GM18858 (cell line): ENCODE measurements at regions not wholly inside any gene's neighbourhood (a gene's known extent, or its start where the extent isn't known, plus 50 kb on each side); places are given as distances from the start of the nearest gene placed in this dataset.
"Not testable (repeated sequence)": the region's sequence is repeated elsewhere in the genome, so short reads cannot be mapped to it uniquely, and the experiment has no call there.

ENCODE experiments used
- ATAC-seq: cut with Tn5 transposase; IDR thresholded peaks from one replicate; pipeline ENCODE4 v1.9.1; 2021; ENCODE audit not compliant: unreplicated experiment

DNA sequence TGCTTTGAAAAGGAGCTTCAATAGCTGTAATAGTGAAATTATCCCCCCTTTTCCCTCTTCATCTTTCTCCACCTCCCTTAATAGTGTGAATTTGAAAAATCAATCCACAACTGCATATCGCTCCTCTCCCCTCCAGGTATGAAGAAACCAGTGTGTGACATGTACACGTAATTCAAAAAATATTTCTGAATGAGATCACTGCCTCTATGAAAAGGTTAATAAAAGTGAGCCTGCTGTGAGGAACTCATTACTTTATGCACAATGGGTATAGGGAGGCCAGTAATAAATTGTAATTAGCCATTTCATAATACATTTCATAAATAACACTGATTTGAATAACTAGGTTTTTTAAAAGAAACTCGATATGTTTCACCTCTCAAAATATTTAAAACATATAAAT, 209.0 kb upstream of the KYNU start:
- no peak for ATAC-seq

DNA sequence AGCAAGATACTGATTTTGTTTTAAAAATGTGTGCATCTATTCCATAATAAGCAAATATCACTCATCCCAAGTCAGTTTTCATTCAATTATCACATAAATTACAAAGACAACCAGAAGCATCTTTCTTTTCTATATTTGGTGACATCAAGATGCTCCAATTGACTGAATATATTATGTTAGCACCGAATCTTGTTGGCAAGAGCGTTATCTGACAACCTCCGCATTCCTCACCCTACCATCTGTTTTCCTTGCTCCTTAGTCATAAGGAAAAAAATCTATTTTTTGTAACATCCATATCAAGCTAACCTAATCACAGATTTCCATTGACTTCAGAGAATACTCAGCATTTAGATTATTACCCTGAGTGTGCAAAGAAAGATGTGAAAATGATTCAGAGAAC, 212.2 kb upstream of the KYNU start:
- no peak for ATAC-seq

DNA sequence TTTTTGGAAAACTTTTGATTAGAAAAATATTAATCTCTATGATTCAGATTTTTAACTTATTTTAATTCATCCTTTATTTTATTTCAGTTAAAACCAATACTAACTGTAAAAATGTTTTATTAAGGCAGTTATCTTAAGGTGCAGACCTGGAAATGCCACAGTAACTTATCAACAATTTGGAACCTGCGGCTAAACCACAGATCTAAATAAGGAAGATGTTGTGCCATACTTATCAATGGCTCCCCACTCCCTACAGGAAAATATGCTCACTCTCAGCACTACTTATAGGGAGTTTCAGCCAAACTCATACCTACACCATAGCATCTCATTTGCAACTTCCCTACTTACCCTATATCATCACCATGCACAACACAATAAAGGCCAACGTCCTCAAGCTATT, 226.9 kb upstream of the KYNU start:
- ATAC-seq: no peak

DNA sequence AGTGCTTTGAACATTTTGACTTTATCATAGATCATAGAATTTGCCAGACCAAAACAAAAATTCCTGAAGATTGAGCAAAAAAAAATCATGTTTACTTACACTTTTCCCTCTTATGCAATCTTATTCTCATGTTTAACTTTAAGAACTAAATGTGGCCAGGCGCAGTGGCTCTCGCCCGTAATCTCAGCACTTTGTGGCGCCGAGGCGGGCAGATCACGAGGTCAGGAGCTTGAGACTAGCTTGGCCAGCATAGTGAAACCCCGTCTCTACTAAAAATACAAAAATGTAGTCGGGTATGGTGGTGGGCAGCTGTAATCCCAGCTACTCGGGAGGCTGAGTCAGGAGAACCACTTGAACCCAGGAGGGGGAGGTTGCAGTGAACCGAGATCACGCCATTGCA, 227.9 kb upstream of the KYNU start:
- no peak for ATAC-seq

DNA sequence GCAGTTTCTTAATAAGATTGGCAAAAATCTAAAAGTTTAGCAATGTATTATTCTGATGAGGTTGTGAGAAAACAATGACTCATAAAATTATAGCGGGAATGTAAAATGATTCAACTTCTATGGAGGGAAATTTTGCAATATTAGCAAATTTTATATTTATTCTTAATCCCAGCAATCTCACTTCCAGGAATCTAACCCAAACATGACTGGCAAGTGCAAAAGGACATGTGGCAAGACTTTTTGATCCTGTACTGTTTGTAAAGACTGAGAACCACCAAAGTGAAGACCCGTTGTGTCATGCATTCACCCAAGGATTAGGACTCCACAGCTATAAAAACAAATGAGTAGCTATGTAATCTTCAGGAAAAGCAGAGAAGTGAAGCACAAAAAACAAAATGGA, 234.8 kb upstream of the KYNU start:
- ATAC-seq: no peak

DNA sequence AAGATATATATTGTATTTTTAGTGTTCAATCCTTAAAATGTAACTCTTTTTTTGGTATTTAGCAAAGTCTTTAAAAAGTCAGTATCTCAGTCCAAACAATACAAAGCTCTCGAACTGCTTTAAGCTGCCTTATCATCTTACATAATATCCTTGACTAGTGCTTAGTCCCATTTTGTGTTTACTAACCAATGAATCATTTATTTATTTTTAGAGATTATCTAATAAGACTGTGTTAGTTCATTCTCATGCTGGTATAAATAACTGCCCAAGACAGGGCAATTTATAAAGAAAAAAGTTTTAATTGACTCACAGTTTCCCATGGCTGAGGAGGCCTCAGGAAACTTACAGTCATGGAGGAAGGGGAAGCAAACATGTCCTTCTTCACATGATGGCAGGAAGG, 248.3 kb upstream of the KYNU start:
- no peak for ATAC-seq

DNA sequence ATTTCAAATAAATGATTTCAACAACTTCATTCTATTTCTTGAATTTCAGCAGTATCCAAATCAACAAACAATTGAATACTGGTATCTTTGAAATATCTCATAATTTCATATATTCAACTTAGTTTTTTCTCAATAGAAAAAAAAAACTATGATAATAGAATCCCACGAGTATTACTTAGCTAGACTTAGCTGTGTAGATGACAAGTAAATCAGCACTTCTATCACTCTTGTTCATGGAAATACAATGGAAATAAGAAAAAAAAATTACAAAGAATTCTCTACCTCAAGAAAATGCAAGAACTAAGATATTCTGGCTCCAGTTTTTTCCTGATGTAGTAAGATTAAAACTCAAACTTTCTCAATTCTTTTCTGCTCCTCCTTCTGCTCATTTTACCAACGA, 256.2 kb upstream of the KYNU start:
- no peak for ATAC-seq

DNA sequence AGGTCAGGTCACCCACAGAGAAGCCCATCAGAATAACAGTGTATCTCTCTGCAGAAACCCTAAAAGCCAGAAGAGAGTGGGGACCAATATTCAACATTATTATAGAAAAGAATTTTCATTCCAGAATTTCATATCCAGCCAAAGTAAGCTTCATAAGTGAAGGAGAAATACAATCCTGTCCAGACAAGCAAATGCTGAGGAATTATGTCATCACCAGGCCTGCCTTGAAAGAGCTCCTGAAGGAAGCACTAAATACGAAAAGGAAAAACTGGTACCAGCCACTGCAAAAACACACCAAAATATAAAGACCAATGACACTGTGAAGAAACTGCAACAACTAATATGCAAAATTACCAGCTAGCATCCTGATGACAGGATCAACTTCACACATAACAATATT, 260.0 kb upstream of the KYNU start:
- no peak for ATAC-seq

DNA sequence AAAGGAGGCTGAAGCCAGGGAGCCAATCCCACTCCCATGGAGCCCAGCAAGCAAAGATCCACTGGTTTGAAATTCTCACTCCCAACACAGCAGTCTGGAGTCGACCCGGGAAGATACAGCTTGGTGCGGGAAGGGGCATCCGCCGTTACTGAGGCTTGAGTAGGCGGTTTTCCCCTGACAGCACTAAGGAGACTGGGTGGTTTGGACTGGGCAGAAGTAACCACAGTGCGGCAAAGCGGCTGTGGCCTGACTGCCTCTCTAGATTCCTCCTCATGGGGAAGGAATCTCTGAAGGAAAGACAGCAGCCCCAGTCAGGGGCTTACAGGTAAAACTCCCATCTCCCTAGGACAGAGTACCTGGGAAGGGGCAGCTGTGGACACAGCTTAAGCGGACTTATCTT, 261.6 kb upstream of the KYNU start:
- no peak for ATAC-seq

DNA sequence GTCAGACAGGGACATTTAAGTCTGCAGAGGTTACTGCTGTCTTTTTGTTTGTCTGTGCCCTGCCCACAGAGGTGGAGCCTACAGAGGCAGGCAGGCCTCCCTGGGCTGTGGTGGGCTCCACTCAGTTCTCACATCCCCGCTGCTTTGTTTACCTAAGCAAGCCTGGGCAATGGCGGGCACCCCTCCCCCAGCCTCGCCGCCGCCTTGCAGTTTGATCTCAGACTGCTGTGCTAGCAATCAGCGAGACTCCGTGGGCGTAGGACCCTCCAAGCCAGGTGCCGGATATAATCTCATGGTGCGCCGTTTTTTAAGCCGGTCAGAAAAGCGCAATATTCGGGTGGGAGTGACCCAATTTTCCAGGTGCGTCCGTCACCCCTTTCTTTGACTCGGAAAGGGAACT, 264.3 kb upstream of the KYNU start:
- not testable (repeated sequence) for ATAC-seq

DNA sequence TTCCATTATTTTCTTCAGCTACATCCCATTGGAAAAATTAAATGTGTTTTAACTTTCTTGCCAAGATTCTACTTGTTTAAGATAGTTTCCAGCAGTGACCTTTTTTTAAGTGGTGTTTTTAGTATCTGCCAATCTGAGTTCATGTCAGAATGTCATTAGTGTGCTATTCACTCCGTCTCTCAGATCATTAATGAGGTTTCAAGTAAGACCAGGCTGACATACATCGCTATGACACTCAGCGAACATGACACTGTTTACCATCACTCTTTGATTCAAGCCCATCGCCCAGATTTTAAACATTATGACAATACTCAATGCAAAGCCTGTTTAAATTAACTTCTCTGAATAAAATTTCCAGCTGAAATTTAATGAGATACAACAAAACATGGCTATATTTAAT, 272.0 kb upstream of the KYNU start:
- ATAC-seq: no peak

DNA sequence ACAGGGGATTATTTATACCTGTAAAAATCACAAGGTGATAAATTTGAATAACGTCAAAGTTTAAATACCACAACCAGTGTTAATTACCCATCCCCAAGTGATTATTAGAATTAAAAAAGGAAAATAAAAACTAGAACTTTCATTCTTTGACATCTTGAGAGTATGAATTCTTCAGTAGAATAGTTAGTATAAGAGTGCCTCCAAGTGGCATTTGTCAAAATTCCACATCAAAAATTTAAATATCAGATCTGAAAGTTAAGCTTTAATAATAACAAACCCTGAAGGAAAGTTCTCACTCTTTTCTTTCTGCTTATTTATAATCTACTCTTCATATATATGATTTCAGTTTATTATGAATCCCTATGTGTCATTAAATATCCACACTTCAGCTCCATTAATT, 273.7 kb upstream of the KYNU start:
- no peak for ATAC-seq

DNA sequence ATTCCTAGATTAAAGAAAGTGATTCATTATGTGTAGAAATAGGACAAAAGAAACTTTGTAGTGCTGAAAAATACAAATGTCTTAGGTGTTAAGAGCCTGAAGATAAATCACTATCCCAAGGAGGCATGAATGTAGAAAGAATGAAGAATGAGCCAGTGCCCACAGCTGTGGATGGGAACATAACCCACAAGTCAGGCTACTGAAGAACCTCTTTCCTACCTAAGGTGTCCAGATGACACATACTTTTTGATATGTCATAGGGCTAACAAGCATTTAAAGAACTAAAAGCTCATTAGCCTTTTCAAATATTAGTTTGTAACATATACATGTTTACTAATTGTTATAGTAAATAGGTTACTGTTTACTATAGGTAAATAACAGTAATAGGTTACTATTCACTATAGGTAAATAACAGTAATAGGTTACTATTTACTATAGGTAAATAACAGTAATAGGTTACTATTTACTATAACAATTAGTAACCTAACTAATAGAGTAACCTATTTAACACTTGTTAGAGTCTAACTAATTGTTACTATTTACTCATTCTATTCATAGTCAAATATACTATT, 275.0 kb upstream of the KYNU start:
- no peak for ATAC-seq

DNA sequence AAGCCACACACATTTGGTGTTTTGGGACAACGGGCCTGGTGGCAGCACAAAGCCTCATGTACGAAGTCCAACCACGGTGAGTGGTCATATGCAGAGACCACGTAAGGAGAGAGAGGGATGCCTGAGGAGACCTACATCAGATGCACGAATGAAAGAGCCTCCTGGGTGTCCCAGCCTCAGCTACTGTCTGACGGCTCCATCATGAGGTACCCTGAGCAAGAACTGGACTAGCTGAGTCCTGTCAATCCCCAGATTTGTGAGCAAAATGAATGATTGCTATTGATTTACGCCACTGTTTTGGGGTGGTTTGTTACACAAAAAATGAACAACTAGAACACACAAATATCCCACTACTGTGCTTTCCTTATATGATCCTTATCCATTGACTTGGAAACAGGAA, 275.7 kb upstream of the KYNU start:
- no peak for ATAC-seq

DNA sequence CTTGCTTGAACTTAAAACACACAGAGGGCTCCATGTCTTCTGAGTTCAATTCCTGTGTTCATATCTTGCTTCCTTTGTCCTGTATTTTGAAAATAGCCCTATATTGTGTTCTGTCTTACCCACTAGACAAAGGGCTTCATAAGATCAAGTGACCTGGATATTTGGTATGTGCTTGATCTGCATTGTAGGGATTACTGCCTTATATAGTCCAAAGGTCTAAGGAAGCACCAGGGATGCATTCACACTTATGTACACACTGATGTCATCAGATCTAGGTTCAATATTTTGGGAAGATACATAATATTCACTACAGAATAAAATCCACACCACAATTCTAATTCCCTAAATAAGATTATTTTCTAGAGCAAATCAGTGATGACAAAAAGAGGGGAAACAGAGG, 278.0 kb upstream of the KYNU start:
- no peak for ATAC-seq

DNA sequence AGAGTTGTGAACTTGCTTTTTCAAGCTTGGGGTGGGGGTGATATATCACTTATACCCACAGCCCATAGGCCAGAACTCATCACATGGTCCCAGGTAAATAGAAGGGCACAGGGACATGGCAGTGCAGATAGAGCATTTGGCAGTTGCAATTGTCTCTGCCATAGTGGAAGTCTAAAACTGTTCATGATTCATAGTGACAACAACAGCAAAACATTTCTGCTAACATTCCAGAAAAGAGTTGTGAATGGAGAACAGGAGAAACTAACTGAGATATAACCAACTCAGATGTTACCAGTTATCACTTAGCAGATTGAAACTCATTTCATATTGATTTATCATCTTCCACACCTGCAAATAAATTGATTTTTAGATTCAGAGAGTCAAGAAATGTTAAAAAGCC, 278.6 kb upstream of the KYNU start:
- no peak for ATAC-seq

DNA sequence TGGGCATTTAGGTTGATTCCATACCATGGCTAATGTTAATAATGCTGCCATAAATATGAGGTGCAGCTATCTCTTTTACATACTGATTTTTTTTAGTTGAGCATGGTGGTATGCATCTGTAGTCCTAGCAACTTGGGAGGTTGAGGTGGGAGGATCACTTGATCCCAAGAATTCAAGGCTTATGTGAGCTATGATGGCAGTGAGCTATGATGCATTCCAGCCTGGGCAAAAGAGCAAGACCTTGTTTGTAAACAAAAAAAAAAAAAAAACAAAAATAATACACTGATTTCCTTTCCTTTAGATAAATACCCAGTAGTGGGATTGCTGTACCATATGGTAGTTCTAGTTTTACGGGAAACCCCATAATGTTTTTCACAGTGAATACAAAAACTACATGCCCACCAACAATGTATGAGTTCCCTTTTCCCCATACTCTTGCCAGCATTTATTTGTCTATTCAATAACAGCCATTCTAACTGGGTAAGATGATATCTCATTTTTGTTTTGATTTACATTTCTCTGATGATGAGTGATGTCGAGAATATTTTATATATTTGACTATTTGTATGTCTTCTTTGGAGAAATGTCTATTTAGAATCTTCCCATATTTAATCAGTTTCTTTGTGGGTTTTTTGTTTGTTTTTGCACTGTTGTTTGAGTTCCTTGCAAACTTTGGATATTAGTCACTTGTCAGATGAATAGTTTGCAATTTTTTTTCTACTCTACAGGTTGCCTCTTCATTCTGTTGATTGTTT, 281.0 kb upstream of the KYNU start:
- no peak for ATAC-seq

DNA sequence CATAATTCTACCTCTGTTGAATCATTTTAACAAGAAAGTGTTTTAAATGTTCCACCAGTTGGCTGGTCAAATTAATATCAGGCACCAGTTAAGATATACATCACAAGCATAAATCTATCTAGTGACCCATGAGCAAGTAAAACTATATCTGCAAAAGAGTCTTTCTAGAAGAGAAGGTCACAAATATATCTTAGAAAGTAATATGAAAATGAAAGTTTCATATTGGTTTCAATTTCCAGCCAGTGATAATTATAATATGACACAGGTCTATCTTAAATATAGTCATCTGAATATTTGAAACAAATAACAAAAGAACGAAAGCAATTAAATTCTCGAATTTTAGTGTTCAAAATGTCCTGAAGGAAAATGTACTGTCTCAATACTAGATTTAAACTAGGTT, 282.5 kb upstream of the KYNU start:
- ATAC-seq: no peak

DNA sequence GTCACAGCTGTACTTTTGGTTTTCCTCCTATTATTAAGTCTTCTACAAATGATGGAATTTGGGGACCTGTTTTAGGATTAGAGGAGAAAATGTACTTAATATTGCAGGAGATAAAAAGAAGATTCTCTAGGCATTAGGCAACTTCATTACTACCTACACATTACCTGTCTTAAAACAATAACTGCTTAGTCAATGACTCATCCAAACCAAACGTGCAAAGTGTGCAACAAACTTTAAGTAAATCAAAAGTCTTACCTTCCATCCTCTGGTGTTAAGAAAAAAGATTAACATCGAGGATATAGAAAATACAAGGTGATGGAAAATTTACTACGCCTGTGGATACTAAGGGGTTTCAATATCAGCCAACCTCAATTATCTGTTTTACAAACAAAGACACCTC, 285.3 kb upstream of the KYNU start:
- no peak for ATAC-seq

DNA sequence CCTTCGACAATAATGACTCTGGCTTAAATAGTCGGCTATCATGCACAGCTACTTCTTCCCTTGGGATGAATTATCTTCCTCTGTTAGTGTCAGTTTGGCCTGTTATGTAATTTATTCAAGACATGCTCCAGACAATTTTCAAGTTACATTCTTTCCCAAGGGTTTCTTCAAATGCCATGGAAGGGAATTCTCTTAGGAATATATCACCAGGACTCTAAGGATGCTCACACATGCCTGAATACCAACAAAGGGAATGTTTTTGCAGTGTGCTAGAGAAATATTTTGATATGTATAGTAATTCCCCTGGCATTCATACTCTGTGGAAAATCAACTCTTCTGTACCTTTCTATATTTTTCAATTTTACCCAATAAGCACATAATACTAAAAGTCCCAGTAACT, 286.0 kb upstream of the KYNU start:
- no peak for ATAC-seq

DNA sequence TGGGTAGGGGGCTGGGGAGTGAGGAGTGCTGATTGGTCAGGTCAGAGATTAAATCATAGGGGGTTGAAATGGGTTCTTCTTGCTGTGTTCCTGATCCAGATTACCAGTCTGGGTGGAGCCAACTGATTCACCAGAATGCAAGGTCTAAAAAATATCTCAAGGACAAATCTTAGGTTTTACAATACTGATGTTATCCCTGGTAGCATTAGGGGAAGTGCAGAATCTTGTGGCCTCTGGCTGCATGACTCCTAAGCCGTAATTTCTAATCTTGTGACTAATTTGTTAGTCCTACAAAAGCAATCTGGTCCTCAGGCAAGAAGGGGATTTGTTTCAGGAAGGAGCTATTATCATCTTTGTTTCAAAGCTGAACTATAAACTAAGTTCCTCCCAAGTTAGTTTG, 289.2 kb upstream of the KYNU start:
- no peak for ATAC-seq

DNA sequence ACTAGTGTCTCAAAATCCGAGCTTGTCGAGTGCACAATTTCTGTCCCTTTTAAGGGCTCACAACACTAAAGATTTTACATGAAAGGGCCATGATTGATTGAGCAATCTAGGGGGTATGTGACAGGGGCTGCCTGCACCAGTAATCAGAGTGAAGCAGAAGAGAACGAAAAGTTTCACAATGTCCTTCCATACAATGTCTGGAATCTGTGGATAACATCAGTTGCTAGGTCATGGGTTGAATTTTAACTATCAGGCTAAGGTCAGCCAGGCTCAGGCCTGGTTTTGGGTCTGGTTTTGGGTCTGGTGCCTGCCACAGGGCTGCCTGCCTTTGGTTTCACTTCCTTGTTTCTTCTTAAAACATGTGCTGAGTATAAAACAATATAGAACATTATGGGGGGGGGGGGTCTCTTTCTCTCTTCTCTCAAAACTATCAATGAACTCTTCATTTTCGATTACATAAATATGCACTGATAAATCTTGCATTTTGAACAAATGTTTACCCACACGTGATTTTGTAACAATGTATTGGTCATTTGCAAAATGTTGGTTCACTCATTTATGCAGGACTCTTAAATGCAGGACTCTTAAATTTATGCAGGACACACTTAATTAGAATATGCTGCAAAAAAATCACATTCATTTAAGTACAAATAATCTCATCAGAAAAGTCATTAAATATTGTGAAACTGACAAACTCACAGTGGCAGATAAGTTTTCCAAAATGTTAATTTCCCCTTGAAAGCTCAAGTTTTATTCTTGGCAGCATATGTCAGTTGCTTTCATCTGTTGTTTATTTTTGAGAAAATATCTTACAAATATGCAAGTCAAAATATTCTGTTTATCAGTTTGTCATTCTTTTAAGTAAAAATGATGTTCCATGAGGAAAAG, 290.5 kb upstream of the KYNU start:
- no peak for ATAC-seq
